GM23338 (cell line): ENCODE measurements at regions not wholly inside any gene's neighbourhood (a gene's known extent, or its start where the extent isn't known, plus 50 kb on each side); places are given as distances from the start of the nearest gene placed in this dataset.

Experiments used
- ATAC-seq: fragments of 200-7000 bp; cut with Tn5 transposase; 3 replicates; pipeline ENCODE4 v1.9.1; 2020
- DNase-seq: peaks from one replicate; pipeline ENCODE4 v3.0.0-alpha.2; 2015; ENCODE audit warnings: low spot score
- H2AFZ ChIP-seq: fragments of 200-600 bp; sonication (generic); 2 replicates; pipeline ENCODE4 v1.8.0; 2016; ENCODE audit warnings: antibody characterized with exemption, mild to moderate bottlenecking, moderate library complexity
- H3F3A ChIP-seq: fragments of 200-600 bp; sonication (generic); replicated peaks from 2 replicates; pipeline ENCODE4 v1.8.0; 2017; ENCODE audit warnings: antibody characterized with exemption, mixed run types, low read depth
- H3K27ac ChIP-seq: fragments of 200-600 bp; sonication (generic); 2 replicates; pipeline ENCODE4 v1.6.1; 2016; ENCODE audit warnings: low read depth
- H3K27me3 ChIP-seq: fragments of 200-600 bp; sonication (generic); 2 replicates; pipeline ENCODE4 v1.8.0; 2016; ENCODE audit warnings: mild to moderate bottlenecking, mixed run types, moderate library complexity; ENCODE audit not compliant: insufficient read depth
- H3K36me3 ChIP-seq: fragments of 200-600 bp; sonication (generic); 2 replicates; pipeline ENCODE4 v1.8.0; 2016; ENCODE audit warnings: mild to moderate bottlenecking; ENCODE audit not compliant: insufficient read depth
- H3K4me1 ChIP-seq: fragments of 200-600 bp; sonication (generic); 2 replicates; pipeline ENCODE4 v1.8.0; 2016; ENCODE audit warnings: mild to moderate bottlenecking, moderate library complexity; ENCODE audit not compliant: insufficient read depth
- H3K4me2 ChIP-seq: fragments of 200-600 bp; sonication (generic); 2 replicates; pipeline ENCODE4 v1.7.1; 2017; ENCODE audit warnings: mixed run types
- H3K4me3 ChIP-seq: fragments of 200-600 bp; sonication (generic); 2 replicates; pipeline ENCODE4 v1.6.1; 2016; ENCODE audit warnings: mixed run types
- H3K79me2 ChIP-seq: fragments of 200-600 bp; sonication (generic); replicated peaks from 2 replicates; pipeline ENCODE4 v1.8.0; 2017; ENCODE audit warnings: mild to moderate bottlenecking; ENCODE audit not compliant: insufficient read depth
- H3K9me2 ChIP-seq: fragments of 200-600 bp; sonication (generic); 2 replicates; pipeline ENCODE4 v1.8.0; 2017; ENCODE audit not compliant: insufficient read depth
- H4K20me1 ChIP-seq: fragments of 200-600 bp; sonication (generic); replicated peaks from 2 replicates; pipeline ENCODE4 v1.8.0; 2017; ENCODE audit warnings: mild to moderate bottlenecking; ENCODE audit not compliant: insufficient read depth
- H3K27ac Mint-ChIP-seq: 2 replicates; pipeline ENCODE4 v1.8.0; 2020; ENCODE audit warnings: inconsistent platforms, mild to moderate bottlenecking, moderate library complexity, mixed read lengths
- H3K27me3 Mint-ChIP-seq: 3 replicates; pipeline ENCODE4 v1.8.0; 2022; ENCODE audit warnings: low read depth, mild to moderate bottlenecking, moderate library complexity, mixed read lengths, inconsistent platforms; ENCODE audit not compliant: insufficient read depth, poor library complexity
- H3K36me3 Mint-ChIP-seq: 3 replicates; pipeline ENCODE4 v1.8.0; 2021; ENCODE audit warnings: low read depth, mild to moderate bottlenecking, inconsistent platforms, moderate library complexity, mixed read lengths
- H3K4me1 Mint-ChIP-seq: 3 replicates; pipeline ENCODE4 v1.8.0; 2020; ENCODE audit warnings: mild to moderate bottlenecking, inconsistent platforms, mixed read lengths
- H3K4me3 Mint-ChIP-seq: 3 replicates; pipeline ENCODE4 v1.8.0; 2021; ENCODE audit warnings: moderate library complexity, mild to moderate bottlenecking, inconsistent platforms, mixed read lengths
- H3K9me3 Mint-ChIP-seq: 3 replicates; pipeline ENCODE4 v1.8.0; 2020; ENCODE audit warnings: moderate library complexity, mild to moderate bottlenecking, inconsistent platforms, mixed read lengths
- CREB1 ChIP-seq: fragments of 250-450 bp; sonication (Bioruptor Pico); IDR thresholded peaks from 2 replicates; pipeline ENCODE4 v1.5.0; 2020; ENCODE audit warnings: low read depth, mild to moderate bottlenecking, moderate library complexity
- ETS1 ChIP-seq: IDR thresholded peaks from 2 replicates; pipeline ENCODE4 v1.6.1; 2016; ENCODE audit warnings: antibody characterized with exemption
- EZH2 ChIP-seq: fragments of 200-600 bp; sonication (generic); IDR thresholded peaks from one replicate; pipeline ENCODE4 v1.8.0; 2017; ENCODE audit warnings: antibody characterized with exemption, mild to moderate bottlenecking, low read depth; ENCODE audit not compliant: unreplicated experiment
- EZH2phosphoT487 ChIP-seq: fragments of 200-600 bp; sonication (generic); IDR thresholded peaks from one replicate; pipeline ENCODE4 v1.8.1; 2018; ENCODE audit warnings: antibody characterized with exemption; ENCODE audit not compliant: unreplicated experiment
- JUNB ChIP-seq: IDR thresholded peaks from one replicate; pipeline ENCODE4 v1.6.1; 2016; ENCODE audit warnings: antibody characterized with exemption; ENCODE audit not compliant: unreplicated experiment
- NANOG ChIP-seq: IDR thresholded peaks from 2 replicates; pipeline ENCODE4 v1.6.1; 2016; ENCODE audit warnings: antibody characterized with exemption, borderline replicate concordance
- POLR2AphosphoS5 ChIP-seq: IDR thresholded peaks from 2 replicates; pipeline ENCODE4 v1.6.1; 2016; ENCODE audit warnings: antibody characterized with exemption, low read depth
- REST ChIP-seq: IDR thresholded peaks from one replicate; pipeline ENCODE4 v1.6.1; 2018; ENCODE audit warnings: antibody characterized with exemption; ENCODE audit not compliant: unreplicated experiment
- STAT1 ChIP-seq: IDR thresholded peaks from one replicate; pipeline ENCODE4 v1.6.1; 2016; ENCODE audit warnings: antibody characterized with exemption; ENCODE audit not compliant: unreplicated experiment
- ZNF114 ChIP-seq: fragments of 250-450 bp; sonication (Bioruptor Pico); IDR thresholded peaks from 2 replicates; pipeline ENCODE4 v1.5.0; 2020; ENCODE audit warnings: mild to moderate bottlenecking, moderate library complexity
- ZNF331 ChIP-seq: fragments of 250-450 bp; sonication (Bioruptor Pico); IDR thresholded peaks from 2 replicates; pipeline ENCODE4 v1.5.0; 2020; ENCODE audit warnings: low read depth, mild to moderate bottlenecking, moderate library complexity
- ZNF462 ChIP-seq: fragments of 250-450 bp; sonication (Bioruptor Pico); IDR thresholded peaks from 2 replicates; pipeline ENCODE4 v1.5.0; 2020; ENCODE audit warnings: mild to moderate bottlenecking, moderate library complexity
- TF ChIP-seq, protein P1 (sequence below), 2 experiments: fragments of 200-600 bp in 1 of 2; sonication (generic) in 1 of 2; conservative IDR thresholded peaks; 2 replicates each; pipeline versions ENCODE4 v1.5.1 to v1.6.1; 2016 to 2017; ENCODE audit warnings: antibody characterized with exemption in 2 of 2, low read depth in 2 of 2, mild to moderate bottlenecking in 2 of 2, moderate library complexity in 1 of 2

GRCh38 chr3:68234076-68234780 lies 579.8 kb upstream of the SUCLG2 start:
- 0 out of 3 replicates have a peak, but pooled peaks cover 3% of the 10 kb centered on the region for H3K9me3 Mint-ChIP-seq
- no peaks in the 10 kb centered on the region for H3K4me1 ChIP-seq

More at GRCh38 chr3:68234076-68234780, 579.8 kb upstream of the SUCLG2 start:
- no peak overlapping the region for H3K27ac ChIP-seq
- DNase-seq (no peak), ATAC-seq (no peak)
- Mint-ChIP-seq H3K4me1 (no peaks in the 10 kb centered on the region), H3K27ac (no peak overlapping the region), H3K36me3 (no peaks in the 10 kb centered on the region), H3K27me3 (no peaks in the 10 kb centered on the region), H3K4me3 (no peak overlapping the region)
- H4K20me1 ChIP-seq, result no peaks in the 10 kb centered on the region
- TF ChIP-seq ETS1 (no peak), STAT1 (no peak), ZNF462 (CRISPR knock-in tag) (no peak), ZNF114 (CRISPR knock-in tag) (no peak), POLR2AphosphoS5 (no peak), ZNF331 (CRISPR knock-in tag) (no peak), NANOG (no peak), CREB1 (no peak), EZH2phosphoT487 (no peak), REST (no peak), EZH2 (no peak), JUNB (no peak)
- TF ChIP-seq, protein P1, sequence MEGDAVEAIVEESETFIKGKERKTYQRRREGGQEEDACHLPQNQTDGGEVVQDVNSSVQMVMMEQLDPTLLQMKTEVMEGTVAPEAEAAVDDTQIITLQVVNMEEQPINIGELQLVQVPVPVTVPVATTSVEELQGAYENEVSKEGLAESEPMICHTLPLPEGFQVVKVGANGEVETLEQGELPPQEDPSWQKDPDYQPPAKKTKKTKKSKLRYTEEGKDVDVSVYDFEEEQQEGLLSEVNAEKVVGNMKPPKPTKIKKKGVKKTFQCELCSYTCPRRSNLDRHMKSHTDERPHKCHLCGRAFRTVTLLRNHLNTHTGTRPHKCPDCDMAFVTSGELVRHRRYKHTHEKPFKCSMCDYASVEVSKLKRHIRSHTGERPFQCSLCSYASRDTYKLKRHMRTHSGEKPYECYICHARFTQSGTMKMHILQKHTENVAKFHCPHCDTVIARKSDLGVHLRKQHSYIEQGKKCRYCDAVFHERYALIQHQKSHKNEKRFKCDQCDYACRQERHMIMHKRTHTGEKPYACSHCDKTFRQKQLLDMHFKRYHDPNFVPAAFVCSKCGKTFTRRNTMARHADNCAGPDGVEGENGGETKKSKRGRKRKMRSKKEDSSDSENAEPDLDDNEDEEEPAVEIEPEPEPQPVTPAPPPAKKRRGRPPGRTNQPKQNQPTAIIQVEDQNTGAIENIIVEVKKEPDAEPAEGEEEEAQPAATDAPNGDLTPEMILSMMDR (conservative IDR thresholded peaks at IDR 0.05; ENCODE audit: low read depth in 2 of 2), result no peak
- H3K4me3 ChIP-seq, result no peak overlapping the region
- no peak overlapping the region for H2AFZ ChIP-seq
- H3F3A ChIP-seq, result no peaks in the 10 kb centered on the region
- no peaks in the 10 kb centered on the region for H3K79me2 ChIP-seq
- H3K9me2 ChIP-seq, result no peaks in the 10 kb centered on the region; the same call in 1 of the 2 replicates
- H3K4me2 ChIP-seq, result no peak overlapping the region
- no peaks in the 10 kb centered on the region for H3K36me3 ChIP-seq
- no peaks in the 10 kb centered on the region for H3K27me3 ChIP-seq
